GM12872 (cell line): ENCODE measurements at regions not wholly inside any gene's neighbourhood (a gene's known extent, or its start where the extent isn't known, plus 50 kb on each side); places are given as distances from the start of the nearest gene placed in this dataset.

Source experiments
- CTCF ChIP-seq: IDR thresholded peaks from 3 replicates; pipeline ENCODE4 v1.5.1; 2011; ENCODE audit warnings: low read depth, mild to moderate bottlenecking, low read length, moderate library complexity; ENCODE audit not compliant: insufficient read depth

GRCh38 chr9:129321286-129322021, 143.4 kb upstream of the IER5L start:
- TF ChIP-seq CTCF, result no peak

DNA sequence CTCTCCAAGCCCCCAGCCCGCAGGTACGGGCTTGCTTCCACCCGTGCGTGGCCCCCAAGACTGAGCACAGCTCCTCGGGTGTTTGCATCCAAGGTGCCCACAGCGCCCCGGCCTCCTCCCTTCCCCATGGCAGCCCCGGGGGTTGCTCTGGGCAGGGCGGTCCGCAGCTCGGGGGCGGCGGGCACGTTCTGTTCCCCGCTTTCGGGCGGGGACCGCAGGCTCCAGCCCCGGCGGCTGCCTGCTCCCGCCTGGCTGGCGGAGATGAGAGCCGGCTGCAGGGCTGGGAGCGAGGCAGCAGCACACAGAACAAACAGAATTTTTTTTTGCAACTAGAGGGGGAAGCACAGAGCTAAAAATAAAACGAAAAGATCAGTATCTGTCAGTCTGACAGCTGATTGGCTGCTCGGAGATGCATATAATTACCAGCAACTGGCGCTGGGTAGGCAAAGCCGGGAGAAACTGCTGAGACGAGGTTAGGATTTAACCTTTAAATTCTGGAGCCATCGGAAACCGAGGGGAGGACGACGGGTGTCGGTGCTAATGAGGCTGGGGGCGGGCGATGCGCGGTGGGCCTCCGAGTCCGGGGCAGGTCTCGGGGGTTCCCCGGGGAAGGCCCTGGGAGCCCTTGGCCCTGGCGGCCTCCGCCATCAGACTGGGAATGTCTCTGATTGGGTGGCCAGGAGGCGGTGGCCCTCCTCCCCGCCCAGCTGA, 142.7 kb upstream of the IER5L start:
- no peak for TF ChIP-seq CTCF

DNA sequence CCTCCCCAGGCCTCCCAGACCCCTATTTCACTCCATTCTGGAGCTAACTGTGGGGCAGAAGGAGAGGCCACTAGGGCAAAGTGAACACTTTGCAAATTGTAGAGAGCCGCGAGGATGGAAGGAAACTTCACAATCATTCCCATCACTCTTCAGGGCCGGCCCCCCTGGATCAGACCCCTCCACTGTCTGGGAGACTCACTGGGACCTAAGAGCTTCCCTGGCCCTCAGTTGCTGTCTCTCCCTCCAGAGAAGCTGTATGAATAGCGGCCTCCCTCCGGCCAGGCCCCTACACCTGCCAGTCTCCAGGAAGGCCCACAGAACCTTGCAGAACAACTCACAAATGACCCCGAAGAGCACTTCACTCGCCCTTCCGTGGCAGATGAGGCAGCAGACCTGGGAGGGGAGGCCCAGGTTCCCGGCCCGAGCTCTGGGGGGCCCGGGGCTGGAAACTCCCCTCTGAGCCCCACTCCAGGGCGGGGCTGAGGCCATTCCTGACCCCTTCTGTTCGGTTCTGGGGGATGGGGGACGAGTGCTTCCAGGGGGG, 141.9 kb upstream of the IER5L start:
- TF ChIP-seq CTCF, result no peak

- no peak for TF ChIP-seq CTCF
Measured at GRCh38 chr9:129319076-129319937, 141.2 kb upstream of the IER5L start.

DNA sequence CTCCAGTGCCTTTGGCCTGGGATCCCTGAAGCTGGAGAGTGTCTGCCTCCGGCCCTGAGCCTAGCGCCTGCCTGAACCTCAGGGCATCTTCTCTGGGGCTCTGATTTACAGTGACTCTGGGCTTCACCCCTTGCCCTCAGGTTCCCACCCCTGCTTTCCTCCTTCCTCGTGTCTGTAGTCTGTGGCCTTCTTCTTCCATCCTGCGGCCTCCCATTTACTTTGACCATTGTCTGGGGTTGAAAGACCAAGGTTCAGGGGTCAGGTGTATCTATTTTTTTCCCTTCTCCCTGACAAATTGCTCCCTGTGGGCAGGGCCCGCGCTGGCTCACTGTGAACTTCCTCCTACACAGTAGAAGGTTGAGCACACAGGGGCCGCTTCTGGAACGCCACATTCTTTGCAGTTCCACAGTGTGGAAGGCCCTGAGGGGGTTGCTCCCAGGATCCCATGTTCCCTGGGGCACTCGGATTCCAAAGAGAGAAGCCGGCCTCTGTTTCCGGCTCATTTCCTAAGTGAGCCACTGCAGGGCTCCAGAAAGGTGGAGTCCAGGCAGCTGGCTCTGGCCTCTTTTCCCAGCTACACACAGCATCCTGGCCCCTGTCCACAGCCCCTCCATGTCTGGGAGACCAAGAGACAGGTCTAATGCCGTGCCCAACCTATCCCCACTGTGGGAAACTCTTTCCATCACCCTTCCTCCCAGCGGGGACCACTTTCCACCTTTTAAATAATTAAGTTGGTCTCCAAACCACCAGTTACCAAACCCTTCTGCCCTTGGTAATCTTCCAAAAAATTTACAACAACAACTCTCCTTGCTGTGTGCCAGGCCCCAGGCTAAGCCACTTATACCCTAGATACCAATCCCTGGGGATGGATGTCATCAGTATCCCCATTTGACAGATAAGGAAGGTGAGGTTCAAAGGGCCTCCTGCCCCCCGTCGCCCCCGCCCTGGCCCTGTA, 140.3 kb upstream of the IER5L start:
- no peak for TF ChIP-seq CTCF

GRCh38 chr9:129317179-129318011, 139.3 kb upstream of the IER5L start:
- TF ChIP-seq CTCF, result no peak
